Astrocyte (in vitro differentiated cells and primary cell): ENCODE measurements at regions not wholly inside any gene's neighbourhood (a gene's known extent, or its start where the extent isn't known, plus 50 kb on each side); places are given as distances from the start of the nearest gene placed in this dataset.

Experiments used
- DNase-seq: peaks from one replicate; pipeline ENCODE4 v3.0.0-alpha.2; 2010; ENCODE audit warnings: low read depth
- FAIRE-seq: peaks from 2 replicates; lab custom pipeline; 2011; peaks lifted over from hg19 to GRCh38; lab: Jason Lieb, UNC
- H2AFZ ChIP-seq: 2 replicates; pipeline ENCODE4 v1.6.0; 2012; ENCODE audit warnings: low read depth, low read length, inconsistent platforms
- H3K27ac ChIP-seq: 2 replicates; pipeline ENCODE4 v1.5.1; 2011; ENCODE audit warnings: low read depth, low read length, inconsistent platforms
- H3K27me3 ChIP-seq: 2 replicates; pipeline ENCODE4 v1.6.0; 2011; ENCODE audit warnings: low read length, inconsistent platforms; ENCODE audit not compliant: insufficient read depth
- H3K36me3 ChIP-seq: 2 replicates; pipeline ENCODE4 v1.5.1; 2011; ENCODE audit warnings: low read length, inconsistent platforms; ENCODE audit not compliant: insufficient read depth
- H3K4me1 ChIP-seq: 2 replicates; pipeline ENCODE4 v1.5.1; 2011; ENCODE audit warnings: low read length, inconsistent platforms; ENCODE audit not compliant: insufficient read depth
- H3K4me2 ChIP-seq: 2 replicates; pipeline ENCODE4 v1.6.0; 2012; ENCODE audit warnings: low read length, inconsistent platforms
- H3K4me3 ChIP-seq: 2 replicates; pipeline ENCODE4 v1.5.1; 2011; ENCODE audit warnings: low read depth, mild to moderate bottlenecking, low read length, inconsistent platforms; ENCODE audit not compliant: insufficient read depth
- H3K79me2 ChIP-seq: 2 replicates; pipeline ENCODE4 v1.6.0; 2012; ENCODE audit warnings: mild to moderate bottlenecking, low read length, inconsistent platforms; ENCODE audit not compliant: insufficient read depth
- H3K9ac ChIP-seq: 2 replicates; pipeline ENCODE4 v1.6.0; 2012; ENCODE audit warnings: mild to moderate bottlenecking, low read length, inconsistent platforms
- H3K9me3 ChIP-seq: 2 replicates; pipeline ENCODE4 v1.5.1; 2012; ENCODE audit warnings: low read depth, mild to moderate bottlenecking, low read length, inconsistent platforms; ENCODE audit not compliant: insufficient read depth
- H4K20me1 ChIP-seq: 2 replicates; pipeline ENCODE4 v1.6.0; 2012; ENCODE audit warnings: low read length, inconsistent platforms; ENCODE audit not compliant: insufficient read depth
- H3K27ac Mint-ChIP-seq: one replicate; pipeline ENCODE4 v1.8.0; 2021; ENCODE audit warnings: mild to moderate bottlenecking, mixed read lengths; ENCODE audit not compliant: unreplicated experiment
- H3K27me3 Mint-ChIP-seq: one replicate; pipeline ENCODE4 v1.8.0; 2021; ENCODE audit warnings: low read depth, mixed read lengths; ENCODE audit not compliant: unreplicated experiment
- H3K36me3 Mint-ChIP-seq: one replicate; pipeline ENCODE4 v1.8.0; 2021; ENCODE audit warnings: low read depth, mixed read lengths; ENCODE audit not compliant: unreplicated experiment
- H3K4me1 Mint-ChIP-seq: one replicate; pipeline ENCODE4 v1.8.0; 2021; ENCODE audit warnings: low read depth, mixed read lengths; ENCODE audit not compliant: unreplicated experiment
- H3K4me3 Mint-ChIP-seq: one replicate; pipeline ENCODE4 v1.8.0; 2021; ENCODE audit warnings: mild to moderate bottlenecking, moderate library complexity, mixed read lengths; ENCODE audit not compliant: unreplicated experiment
- H3K9me3 Mint-ChIP-seq: one replicate; pipeline ENCODE4 v1.8.0; 2021; ENCODE audit warnings: mild to moderate bottlenecking, mixed read lengths; ENCODE audit not compliant: unreplicated experiment
- CTCF ChIP-seq: IDR thresholded peaks from 2 replicates; pipeline ENCODE4 v1.5.1; 2011; ENCODE audit warnings: low read depth, mild to moderate bottlenecking, inconsistent platforms, low read length, moderate library complexity; ENCODE audit not compliant: insufficient read depth
- EZH2 ChIP-seq: IDR thresholded peaks from 2 replicates; pipeline ENCODE4 v1.6.1; 2012; ENCODE audit warnings: mild to moderate bottlenecking, low read length, inconsistent platforms; ENCODE audit not compliant: insufficient read depth

GRCh38 chr10:60645980-60646379 lies 132.3 kb upstream of the CDK1 start:
- FAIRE-seq (no peak), DNase-seq (no peak)
- Histone ChIP-seq H3K4me2 (no peak overlapping the region), H4K20me1 (no peaks in the 10 kb centered on the region), H3K79me2 (no peaks in the 10 kb centered on the region), H3K27me3 (no peaks in the 10 kb centered on the region), H3K4me1 (no peaks in the 10 kb centered on the region), H3K36me3 (no peaks in the 10 kb centered on the region), H2AFZ (no peak overlapping the region), H3K9me3 (no peaks in the 10 kb centered on the region), H3K4me3 (no peak overlapping the region), H3K27ac (no peak overlapping the region), H3K9ac (no peak overlapping the region)
- peaks cover 22% of the 10 kb centered on the region for H3K4me1 Mint-ChIP-seq
- no peaks in the 10 kb centered on the region for H3K9me3 Mint-ChIP-seq
- H3K27ac Mint-ChIP-seq: no peak overlapping the region
- H3K4me3 Mint-ChIP-seq: no peak overlapping the region
- no peaks in the 10 kb centered on the region for H3K36me3 Mint-ChIP-seq
- no peaks in the 10 kb centered on the region for H3K27me3 Mint-ChIP-seq
- TF ChIP-seq CTCF: no peak
- no peak for TF ChIP-seq EZH2

- Mint-ChIP-seq H3K27ac (peak overlapping the region; percentile 78), H3K9me3 (no peaks in the 10 kb centered on the region), H3K27me3 (no peaks in the 10 kb centered on the region), H3K4me3 (no peak overlapping the region), H3K36me3 (no peaks in the 10 kb centered on the region), H3K4me1 (peaks cover 17% of the 10 kb centered on the region)
- Histone ChIP-seq H4K20me1 (no peaks in the 10 kb centered on the region), H2AFZ (no peak overlapping the region), H3K9ac (no peak overlapping the region), H3K4me1 (no peaks in the 10 kb centered on the region), H3K4me3 (no peak overlapping the region), H3K79me2 (no peaks in the 10 kb centered on the region), H3K4me2 (no peak overlapping the region), H3K27ac (no peak overlapping the region), H3K9me3 (no peaks in the 10 kb centered on the region), H3K27me3 (no peaks in the 10 kb centered on the region), H3K36me3 (no peaks in the 10 kb centered on the region)
- TF ChIP-seq EZH2: no peak
- TF ChIP-seq CTCF: no peak
- no peak for FAIRE-seq
- peak; percentile 25 for DNase-seq
Measured at GRCh38 chr10:60644436-60645130, 133.7 kb upstream of the CDK1 start.

GRCh38 chr10:60643874-60644273 lies 134.4 kb upstream of the CDK1 start:
- no peak overlapping the region for H3K4me2 ChIP-seq
- FAIRE-seq (no peak), DNase-seq (peak; percentile 59)
- H2AFZ ChIP-seq: peak overlapping the region; percentile 21
- no peak overlapping the region for H3K27ac ChIP-seq
- Mint-ChIP-seq H3K9me3 (no peaks in the 10 kb centered on the region), H3K4me1 (peaks cover 17% of the 10 kb centered on the region), H3K27me3 (no peaks in the 10 kb centered on the region), H3K4me3 (no peak overlapping the region), H3K27ac (no peak overlapping the region), H3K36me3 (no peaks in the 10 kb centered on the region)
- TF ChIP-seq CTCF: no peak
- TF ChIP-seq EZH2: no peak
- no peaks in the 10 kb centered on the region for H3K27me3 ChIP-seq
- no peaks in the 10 kb centered on the region for H3K4me1 ChIP-seq
- H3K9me3 ChIP-seq: no peaks in the 10 kb centered on the region
- H3K4me3 ChIP-seq: no peak overlapping the region
- no peaks in the 10 kb centered on the region for H3K79me2 ChIP-seq
- H4K20me1 ChIP-seq: no peaks in the 10 kb centered on the region
- H3K36me3 ChIP-seq: no peaks in the 10 kb centered on the region
- no peak overlapping the region for H3K9ac ChIP-seq
